ENCODE measurements at regions not wholly inside any gene's neighbourhood (a gene's known extent, or its start where the extent isn't known, plus 50 kb on each side); places are given as distances from the start of the nearest gene placed in this dataset.

- no peak for DNase-seq
These were observed 87.9 kb downstream of the THBS2 start for GRCh38 chr6:169165561-169166300.

DNA sequence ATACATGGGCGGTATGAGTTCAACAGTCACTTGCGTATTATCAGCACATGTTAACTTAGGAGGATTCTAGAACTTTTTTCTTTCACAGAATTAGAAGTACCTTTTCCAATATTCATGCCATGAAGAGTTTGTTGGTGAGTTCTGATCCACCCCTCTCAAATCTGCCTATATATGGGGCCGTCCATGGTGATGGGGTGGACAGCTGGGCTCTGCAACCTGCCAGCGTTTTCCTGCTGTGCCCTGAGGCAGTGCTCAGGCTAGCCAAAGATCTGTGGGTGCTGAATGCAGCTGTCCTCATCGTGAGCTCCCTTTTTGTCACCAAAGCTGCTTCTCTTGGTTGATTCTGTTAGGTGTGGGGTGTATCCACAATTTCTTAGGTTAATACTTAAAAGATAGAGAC, 88.7 kb downstream of the THBS2 start:
- no peak for DNase-seq

- DNase-seq = no peak
These were observed 89.2 kb downstream of the THBS2 start for GRCh38 chr6:169164451-169164850.

DNA sequence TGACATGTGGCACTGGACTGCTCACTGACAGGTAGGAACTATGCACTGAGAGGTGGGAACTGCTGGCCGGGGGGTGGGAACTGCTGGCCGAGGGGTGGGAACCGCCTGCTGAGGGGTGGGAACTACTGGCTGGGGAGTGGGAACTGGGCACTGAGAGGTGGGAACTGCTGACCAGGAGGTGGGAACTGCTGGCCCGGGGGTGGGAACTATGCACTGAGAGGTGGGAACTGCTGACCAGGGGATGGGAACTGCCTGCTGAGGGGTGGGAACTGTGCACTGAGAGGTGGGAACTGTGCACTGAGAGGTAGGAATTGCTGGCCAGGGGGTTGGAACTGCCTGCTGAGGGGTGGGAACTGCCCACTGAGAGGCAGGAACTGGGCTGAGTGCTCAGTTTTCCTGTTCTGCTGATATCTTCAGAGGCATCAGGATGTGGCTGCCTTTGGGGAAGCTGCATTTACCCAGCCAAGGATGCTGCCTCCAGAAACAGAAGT, 90.2 kb downstream of the THBS2 start:
- DNase-seq = no peak

DNA sequence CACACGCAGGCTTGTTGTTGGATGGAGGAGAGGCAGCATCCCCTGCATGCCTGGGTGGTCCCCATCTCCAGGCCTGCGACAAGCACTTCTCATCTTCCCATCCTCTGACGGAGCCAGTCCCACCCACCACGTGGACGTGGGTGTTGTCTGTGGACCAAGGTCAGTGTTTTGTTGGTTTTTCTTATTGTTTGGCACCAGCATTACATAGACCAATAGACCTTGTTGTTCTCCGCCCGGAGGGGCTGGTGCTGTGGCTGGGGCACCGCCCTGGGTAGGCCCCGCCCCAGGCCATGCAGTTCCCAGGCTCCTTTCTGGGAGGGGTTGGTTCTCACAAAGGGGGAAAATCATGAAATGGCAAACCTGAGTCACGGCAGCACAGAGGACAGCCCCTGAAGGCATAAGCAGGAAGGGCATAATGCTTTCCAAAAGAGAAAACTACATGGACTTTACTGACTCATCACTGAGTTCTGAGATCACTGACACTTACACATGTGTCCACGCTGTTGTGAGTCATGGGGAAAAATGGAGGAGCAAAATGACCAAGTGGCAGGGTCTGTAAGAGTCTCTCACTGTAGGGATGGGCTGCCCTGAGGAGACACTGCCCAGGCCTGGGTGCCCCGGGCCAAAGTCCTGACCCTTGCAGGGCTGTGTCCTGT, 90.8 kb downstream of the THBS2 start:
- no peak for DNase-seq

DNA sequence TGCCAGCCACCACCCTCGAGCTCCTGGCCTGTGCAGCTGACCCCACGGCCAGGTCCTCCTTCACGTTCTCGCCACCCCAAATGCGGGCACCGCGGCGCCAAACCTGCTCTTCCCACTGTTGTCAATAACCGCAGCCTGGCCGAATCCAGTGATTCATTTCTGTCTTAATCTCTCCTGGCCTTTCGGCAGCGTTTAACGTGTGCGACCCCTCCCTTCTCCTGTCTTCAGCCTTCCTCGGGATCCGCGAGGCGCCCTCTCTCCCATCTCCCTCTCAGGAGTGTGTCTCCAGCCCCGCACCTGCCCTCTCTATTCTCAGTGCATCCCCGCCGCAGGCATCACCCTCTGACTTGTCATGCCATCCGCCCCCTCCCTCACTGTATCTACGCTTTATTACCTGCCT, 91.4 kb downstream of the THBS2 start:
- DNase-seq = no peak

DNA sequence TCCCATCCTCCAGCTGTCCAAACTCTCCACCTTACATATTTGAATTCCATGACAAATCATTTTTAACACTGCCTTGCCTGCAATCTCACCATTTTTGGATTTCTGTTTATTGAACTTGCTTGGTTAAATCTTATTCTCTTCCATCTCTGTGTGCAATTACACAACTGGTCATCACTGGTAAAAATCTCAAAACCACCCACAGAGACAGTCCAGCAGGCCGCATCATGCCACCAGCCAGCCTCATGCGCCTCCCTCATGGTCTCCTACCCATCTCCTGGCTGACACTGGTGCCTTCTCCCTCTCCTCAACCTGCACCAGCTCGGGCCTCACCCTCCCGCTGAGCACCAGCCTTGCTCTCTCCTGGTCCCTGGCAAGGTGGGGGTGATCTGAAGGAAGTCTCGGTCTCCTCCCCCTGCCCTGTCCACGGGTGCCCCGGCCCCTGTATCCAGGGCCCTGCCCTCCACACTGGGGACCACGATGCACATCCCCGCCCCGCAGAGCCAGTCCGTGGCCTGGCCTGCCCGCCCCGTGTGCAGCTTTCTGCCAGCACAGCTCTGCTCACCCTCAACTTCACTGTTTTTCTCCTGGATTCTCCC, 92.0 kb downstream of the THBS2 start:
- DNase-seq = no peak

- no peak for DNase-seq
These were observed 92.6 kb downstream of the THBS2 start for GRCh38 chr6:169160855-169161560.

GRCh38 chr6:169160091-169160854, 93.4 kb downstream of the THBS2 start:
- DNase-seq = no peak

- no peak for DNase-seq
These were observed 94.3 kb downstream of the THBS2 start for GRCh38 chr6:169159331-169159730.

- no peak for DNase-seq
These were observed 95.0 kb downstream of the THBS2 start for GRCh38 chr6:169158691-169159090.

DNA sequence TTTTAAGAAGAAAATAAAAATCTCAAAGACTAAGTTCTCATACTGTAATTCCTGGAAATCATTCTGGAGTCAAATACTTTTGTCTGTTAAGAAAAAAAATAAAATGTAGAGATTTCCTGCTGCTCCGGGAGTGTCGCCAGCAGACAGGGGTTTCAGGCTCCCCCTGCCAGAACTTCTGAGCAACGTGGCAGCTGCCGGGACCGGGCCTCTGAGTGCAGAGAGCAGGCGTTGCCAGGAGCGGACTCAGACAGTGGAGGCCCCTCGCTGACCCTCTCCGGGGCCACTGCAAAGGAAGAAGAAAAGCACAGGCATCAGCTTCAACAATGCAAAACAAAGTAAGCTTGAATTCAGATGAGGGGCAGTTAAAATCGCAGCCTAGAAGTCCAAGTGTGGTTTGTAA, 95.5 kb downstream of the THBS2 start:
- no peak for DNase-seq

- no peak for DNase-seq
These were observed 96.2 kb downstream of the THBS2 start for GRCh38 chr6:169157197-169158148.

- no peak for DNase-seq
These were observed 96.9 kb downstream of the THBS2 start for GRCh38 chr6:169156793-169157147.

- DNase-seq = no peak
These were observed 97.4 kb downstream of the THBS2 start for GRCh38 chr6:169156108-169156792.

GRCh38 chr6:169155481-169155880, 98.2 kb downstream of the THBS2 start:
- DNase-seq = no peak

DNA sequence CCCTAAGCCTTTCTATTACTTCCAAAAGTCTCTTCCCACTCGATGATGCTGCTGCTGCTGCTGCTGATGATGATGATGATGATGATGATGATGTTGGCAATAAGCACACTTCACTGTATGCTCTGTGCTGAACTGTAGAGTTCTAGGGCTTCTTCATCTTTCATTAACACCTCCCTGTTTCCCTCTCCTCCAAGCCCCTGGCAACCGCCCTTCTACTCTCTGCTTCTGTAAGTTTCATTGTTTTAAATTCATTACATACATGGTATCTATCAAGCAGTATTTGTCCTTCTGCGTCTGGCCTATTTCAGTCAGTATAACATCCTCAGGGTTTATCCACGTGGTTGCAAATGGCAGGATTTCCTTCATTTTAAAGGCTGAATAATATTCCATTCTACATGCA, 100.2 kb downstream of the THBS2 start:
- DNase-seq = no peak

DNA sequence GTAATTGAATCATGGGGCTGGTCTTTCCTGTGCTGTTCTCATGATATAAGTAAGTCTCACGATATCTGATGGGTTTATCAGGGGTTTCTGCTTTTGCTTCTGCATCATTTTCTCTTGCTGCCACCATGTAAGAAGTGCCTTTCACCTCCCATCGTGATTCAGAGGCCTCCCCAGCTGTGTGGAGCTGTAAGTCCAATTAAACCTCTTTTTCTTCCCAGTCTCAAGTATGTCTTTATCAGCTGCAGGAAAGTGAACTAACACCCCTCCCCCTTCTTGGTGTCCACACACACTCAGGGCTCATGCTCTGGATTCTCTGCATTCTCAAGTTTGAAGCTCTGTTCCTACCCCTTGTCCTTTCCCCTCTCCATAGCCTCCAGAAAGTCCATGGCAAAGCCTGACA, 107.1 kb downstream of the THBS2 start:
- no peak for DNase-seq

DNA sequence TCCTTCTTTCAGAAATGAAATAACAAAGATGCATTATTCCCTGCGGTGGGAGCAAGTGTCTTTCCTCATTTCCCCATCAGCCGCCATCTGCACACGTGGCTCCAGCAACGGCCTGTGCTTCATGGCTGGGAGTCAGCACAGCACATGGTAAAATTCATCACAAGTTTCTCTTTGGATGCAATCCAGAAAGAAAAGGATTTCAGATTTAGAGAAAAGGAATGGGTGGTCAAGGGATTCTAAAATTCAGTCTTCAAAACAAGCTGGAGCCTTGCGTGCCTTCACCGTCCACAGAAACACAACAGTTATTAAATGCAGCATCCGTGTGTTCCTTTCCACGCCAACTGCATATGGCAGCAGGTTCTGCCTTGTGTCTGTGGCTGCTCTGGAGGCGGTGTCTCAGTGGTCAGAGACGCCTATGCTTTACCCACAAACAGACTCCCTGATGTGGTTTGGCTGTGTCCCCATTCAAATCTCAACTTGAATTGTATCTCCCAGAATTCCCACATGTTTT, 107.6 kb downstream of the THBS2 start:
- no peak for DNase-seq

- DNase-seq = no peak
These were observed 108.2 kb downstream of the THBS2 start for GRCh38 chr6:169145496-169145895.

DNA sequence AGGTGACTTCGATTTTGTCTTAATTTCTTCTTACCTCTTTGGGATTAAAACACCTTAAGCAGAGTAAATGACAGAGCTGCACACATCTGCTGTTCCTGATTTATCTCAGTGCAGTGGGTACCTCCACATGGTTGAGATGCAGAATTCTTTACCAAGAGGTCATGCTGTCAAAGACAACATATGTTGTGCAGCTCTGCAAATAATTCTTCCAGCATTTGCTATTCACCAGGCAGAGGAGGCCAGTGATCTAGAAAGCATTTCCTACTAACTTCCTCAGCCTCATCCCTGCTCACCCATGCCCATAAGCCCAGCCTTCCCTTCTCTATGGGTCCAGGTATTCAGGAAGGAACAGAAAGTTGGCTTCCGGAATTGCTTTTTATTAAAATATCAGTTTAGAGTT, 109.3 kb downstream of the THBS2 start:
- DNase-seq = no peak

Data from activated naive CD4-positive, alpha-beta T cell treated with anti-CD3 and anti-CD28 coated beads, Interleukin-2, amount 50 U/mL, for 16 hours (primary cell).